HCT116 (cell line): ENCODE measurements at regions not wholly inside any gene's neighbourhood (a gene's known extent, or its start where the extent isn't known, plus 50 kb on each side); places are given as distances from the start of the nearest gene placed in this dataset.

Source experiments
- ATAC-seq: fragments of 200-7000 bp; cut with Tn5 transposase; 2 replicates; pipeline ENCODE4 v1.9.1; 2020; ENCODE audit warnings: mild to moderate bottlenecking, moderate library complexity
- BruUV-seq: library from RNA; stranded (reverse); fragments of 400-500 nt; replicated peaks from 2 replicates; lab custom pipeline; 2021; lab: Mats Ljungman, UMichigan
- CTCF ChIA-PET: fragments of 300-600 bp; sonication (Branson Sonifier 250); formaldehyde crosslinking; loops from one replicate; lab custom pipeline; 2021; ENCODE audit warnings: antibody characterized with exemption; lab: Charles Lee
- POLR2A ChIA-PET: fragments of 300-600, 350-600 bp; sonication (Branson Sonifier 250); formaldehyde crosslinking; loops from one replicate; lab custom pipeline; 2021; ENCODE audit warnings: antibody characterized with exemption; lab: Charles Lee
- RAD21 ChIA-PET, 2 experiments: fragments of 300-600 bp; sonication (Branson Sonifier 250); formaldehyde crosslinking; loops; one replicate each; lab custom pipeline; 2023; ENCODE audit warnings: low total read pairs in 2 of 2; ENCODE audit not compliant: uncharacterized antibody in 2 of 2, unreplicated experiment in 2 of 2, low non-redundant PET in 1 of 2; lab: Charles Lee
- DNase-seq: peaks from one replicate; pipeline ENCODE4 v3.0.0-alpha.2; 2010; ENCODE audit warnings: low read depth, low spot score
- H2AFZ ChIP-seq: fragments of 200-600 bp; shearing (Covaris generic), sonication (generic); 2 replicates; pipeline ENCODE4 v1.6.1; 2017; ENCODE audit warnings: low read depth, mixed run types, mixed read lengths, antibody characterized with exemption, low read length; ENCODE audit not compliant: poor library complexity, severe bottlenecking
- H3K27ac ChIP-seq: 2 replicates; pipeline ENCODE4 v1.5.1; 2012; ENCODE audit warnings: low read depth, low read length
- H3K27me3 ChIP-seq: fragments of 200-600 bp; sonication (generic); 2 replicates; pipeline ENCODE4 v1.6.1; 2016; ENCODE audit warnings: mixed run types, low read length, mixed read lengths; ENCODE audit not compliant: insufficient read depth
- H3K36me3 ChIP-seq, 2 experiments: fragments of 200-500 bp in 1 of 2; fragments of 200-600 bp in 1 of 2; sonication (Bioruptor generic) in 1 of 2; sonication (generic) in 1 of 2; 2 replicates each; pipeline versions ENCODE4 v1.5.1 to v1.6.1; 2014 to 2016; ENCODE audit warnings: low read length in 2 of 2, inconsistent platforms in 1 of 2, mixed read lengths in 1 of 2, mixed run types in 1 of 2; ENCODE audit not compliant: insufficient read depth in 2 of 2, control insufficient read depth in 1 of 2
- H3K4me1 ChIP-seq, 2 experiments: fragments of 200-600 bp in 1 of 2; sonication (generic) in 1 of 2; 2 replicates each; pipeline versions ENCODE4 v1.5.1 to v1.6.1; 2012 to 2017; ENCODE audit warnings: low read length in 2 of 2, inconsistent platforms in 1 of 2, mild to moderate bottlenecking in 1 of 2, mixed read lengths in 1 of 2, mixed run types in 1 of 2, moderate library complexity in 1 of 2; ENCODE audit not compliant: insufficient read depth in 2 of 2, control insufficient read depth in 1 of 2
- H3K4me2 ChIP-seq: fragments of 200-600 bp; sonication (generic); 2 replicates; pipeline ENCODE4 v1.6.1; 2017; ENCODE audit warnings: mixed run types, low read length, mixed read lengths
- H3K4me3 ChIP-seq, 2 experiments: fragments of 200-600 bp in 1 of 2; sonication (generic) in 1 of 2; replicated peaks in 1 of 2; 2 replicates each; pipeline ENCODE4 v1.5.1; 2011 to 2016; ENCODE audit warnings: low read length in 2 of 2, control low read depth in 1 of 2, low read depth in 1 of 2, mild to moderate bottlenecking in 1 of 2, mixed read lengths in 1 of 2, mixed run types in 1 of 2
- H3K79me2 ChIP-seq: fragments of 200-600 bp; sonication (generic); 2 replicates; pipeline ENCODE4 v1.6.1; 2017; ENCODE audit warnings: mild to moderate bottlenecking, mixed run types, low read length, moderate library complexity, mixed read lengths; ENCODE audit not compliant: insufficient read depth
- H3K9ac ChIP-seq: fragments of 200-600 bp; sonication (generic); 2 replicates; pipeline ENCODE4 v1.6.1; 2016; ENCODE audit warnings: low read length, mixed read lengths
- H3K9me2 ChIP-seq: fragments of 200-600 bp; sonication (generic), shearing (Covaris generic); 2 replicates; pipeline ENCODE4 v1.6.1; 2017; ENCODE audit warnings: mixed run types, mild to moderate bottlenecking, moderate library complexity; ENCODE audit not compliant: insufficient read depth
- H3K9me3 ChIP-seq, 2 experiments: fragments of 200-500 bp in 1 of 2; fragments of 200-600 bp in 1 of 2; sonication (Bioruptor generic) in 1 of 2; sonication (generic) in 1 of 2; 2 replicates each; pipeline ENCODE4 v1.6.1; 2014 to 2017; ENCODE audit warnings: low read length in 2 of 2, mixed read lengths in 2 of 2, inconsistent platforms in 1 of 2, low read depth in 1 of 2, mild to moderate bottlenecking in 1 of 2, mixed run types in 1 of 2, moderate library complexity in 1 of 2; ENCODE audit not compliant: control insufficient read depth in 1 of 2, insufficient read depth in 1 of 2
- H4K20me1 ChIP-seq: fragments of 200-600 bp; sonication (generic), shearing (Covaris generic); 2 replicates; pipeline ENCODE4 v1.6.1; 2017; ENCODE audit warnings: mixed run types, mild to moderate bottlenecking, moderate library complexity; ENCODE audit not compliant: insufficient read depth
- ATF3 ChIP-seq: IDR thresholded peaks from 2 replicates; pipeline ENCODE4 v1.6.1; 2012
- CBX3 ChIP-seq: IDR thresholded peaks from 2 replicates; pipeline ENCODE4 v1.6.1; 2012; ENCODE audit warnings: low read depth
- CTCF ChIP-seq, 3 experiments: fragments of 200-600 bp in 1 of 3; sonication (generic) in 1 of 3; IDR thresholded peaks in 2 of 3; conservative IDR thresholded peaks in 1 of 3; 2 replicates each; pipeline ENCODE4 v1.5.1; 2012 to 2017; ENCODE audit warnings: low read depth in 2 of 3, low read length in 2 of 3, antibody characterized with exemption in 1 of 3, borderline replicate concordance in 1 of 3, control low read depth in 1 of 3, mild to moderate bottlenecking in 1 of 3, mixed read lengths in 1 of 3, mixed run types in 1 of 3, moderate library complexity in 1 of 3; ENCODE audit not compliant: insufficient read depth in 1 of 3
- EGR1 ChIP-seq: IDR thresholded peaks from 2 replicates; pipeline ENCODE4 v1.6.1; 2012; ENCODE audit warnings: low read depth
- ELF1 ChIP-seq: IDR thresholded peaks from 2 replicates; pipeline ENCODE4 v1.6.1; 2012; ENCODE audit warnings: low read depth, borderline replicate concordance
- EZH2 ChIP-seq: fragments of 200-600 bp; sonication (generic); IDR thresholded peaks from 2 replicates; pipeline ENCODE4 v1.6.1; 2017; ENCODE audit warnings: antibody characterized with exemption, mixed run types
- FOSL1 ChIP-seq: IDR thresholded peaks from 2 replicates; pipeline ENCODE4 v1.6.1; 2012; ENCODE audit warnings: low read depth
- JUND ChIP-seq: IDR thresholded peaks from 2 replicates; pipeline ENCODE4 v1.6.1; 2012
- MAX ChIP-seq: IDR thresholded peaks from 2 replicates; pipeline ENCODE4 v1.6.1; 2012
- POLR2AphosphoS5 ChIP-seq: IDR thresholded peaks from 2 replicates; pipeline ENCODE4 v1.6.1; 2011; ENCODE audit warnings: mild to moderate bottlenecking, low read depth, low read length, moderate library complexity
- RAD21 ChIP-seq: IDR thresholded peaks from 2 replicates; pipeline ENCODE4 v1.6.1; 2012; ENCODE audit warnings: low read depth, mild to moderate bottlenecking
- REST ChIP-seq: IDR thresholded peaks from 2 replicates; pipeline ENCODE4 v1.6.1; 2012; ENCODE audit warnings: low read depth
- SIN3A ChIP-seq: IDR thresholded peaks from 2 replicates; pipeline ENCODE4 v1.6.1; 2012; ENCODE audit warnings: low read depth
- SP1 ChIP-seq: IDR thresholded peaks from 2 replicates; pipeline ENCODE4 v1.6.1; 2012; ENCODE audit warnings: low read depth
- SRF ChIP-seq: IDR thresholded peaks from 2 replicates; pipeline ENCODE4 v1.6.1; 2012; ENCODE audit warnings: low read depth
- TCF7L2 ChIP-seq: IDR thresholded peaks from 2 replicates; pipeline ENCODE4 v1.7.0; 2011; ENCODE audit warnings: borderline replicate concordance, inconsistent platforms; ENCODE audit not compliant: insufficient read depth, insufficient read length; ENCODE audit errors: extremely low read depth
- YY1 ChIP-seq: IDR thresholded peaks from 2 replicates; pipeline ENCODE4 v1.6.1; 2011; ENCODE audit warnings: low read length, low read depth, moderate library complexity, mild to moderate bottlenecking; ENCODE audit not compliant: insufficient replicate concordance; ENCODE audit errors: extremely low read depth
- ZFX ChIP-seq: fragments of 450-650 bp; IDR thresholded peaks from 2 replicates; pipeline ENCODE4 v1.6.1; 2017
- ZNF274 ChIP-seq: fragments of 200-500 bp; sonication (Bioruptor generic); IDR thresholded peaks from 2 replicates; pipeline ENCODE4 v1.6.1; 2014; ENCODE audit warnings: mild to moderate bottlenecking, low read depth, low read length, inconsistent platforms
- intact Hi-C: fragments of 100-400 bp; cut with micrococcal nuclease; formaldehyde crosslinking; loops from 2 replicates; pipeline ENCODE4 v1.10.0; 2022

- POLR2A ChIA-PET: no interaction called here
Observed at GRCh38 chr4:14309431-14309830, 681.9 kb upstream of the BOD1L1 start.

More at GRCh38 chr4:14309431-14309830, 681.9 kb upstream of the BOD1L1 start:
- no peak overlapping the region for H2AFZ ChIP-seq
- intact Hi-C loops: no loop called here
- no peak overlapping the region for H3K27ac ChIP-seq
- DNase-seq: no peak
- H3K4me2 ChIP-seq: no peak overlapping the region
- ChIA-PET RAD21 (no interaction called here), CTCF (no interaction called here)
- H3K9me2 ChIP-seq: no peaks in the 10 kb centered on the region
- H3K27me3 ChIP-seq: no peaks in the 10 kb centered on the region
- H3K4me3 ChIP-seq: no peak overlapping the region
- H3K9ac ChIP-seq: no peak overlapping the region
- no peaks in the 10 kb centered on the region for H3K4me1 ChIP-seq
- TF ChIP-seq FOSL1 (no peak), SRF (no peak), CTCF (IDR thresholded peaks at IDR 0.05 in 2 of 3, conservative IDR thresholded peaks at IDR 0.05 in 1 of 3; ENCODE audit: borderline replicate concordance in 1 of 3, insufficient read depth in 1 of 3, low read depth in 2 of 3, low read length in 2 of 3) (no peak), EGR1 (no peak), ATF3 (no peak), JUND (no peak), MAX (no peak), CBX3 (no peak), EZH2 (no peak), TCF7L2 (no peak), SP1 (no peak), YY1 (no peak), REST (no peak), ZNF274 (no peak), ZFX (no peak), SIN3A (no peak), ELF1 (no peak), RAD21 (no peak), POLR2AphosphoS5 (no peak)
- no peaks in the 10 kb centered on the region for H3K79me2 ChIP-seq
- H4K20me1 ChIP-seq: no peaks in the 10 kb centered on the region
- no TSS peak for BruUV-seq
- no peak for ATAC-seq
- no peaks in the 10 kb centered on the region for H3K36me3 ChIP-seq
- H3K9me3 ChIP-seq: peaks cover 0 to 9% of the 10 kb centered on the region in 2 experiments; a peak in 2 of 4 replicates
